Endodermal cell (in vitro differentiated cells): ENCODE measurements at regions not wholly inside any gene's neighbourhood (a gene's known extent, or its start where the extent isn't known, plus 50 kb on each side); places are given as distances from the start of the nearest gene placed in this dataset.

ENCODE experiments used
- DNase-seq: peaks from one replicate; pipeline ENCODE4 v3.0.0-alpha.2; 2017
- H3K27ac ChIP-seq: 2 replicates; pipeline ENCODE4 v1.5.1; 2013; ENCODE audit warnings: mild to moderate bottlenecking, low read depth, low read length, moderate library complexity
- H3K27me3 ChIP-seq: 2 replicates; pipeline ENCODE4 v1.6.1; 2013; ENCODE audit warnings: mild to moderate bottlenecking, low read length, moderate library complexity; ENCODE audit not compliant: insufficient read depth, control insufficient read depth, poor library complexity, severe bottlenecking
- H3K36me3 ChIP-seq: 2 replicates; pipeline ENCODE4 v1.7.0; 2013; ENCODE audit warnings: mild to moderate bottlenecking, low read length, moderate library complexity; ENCODE audit not compliant: control insufficient read depth, insufficient read depth
- H3K4me1 ChIP-seq: one replicate; pipeline ENCODE4 v1.7.0; 2013; ENCODE audit warnings: low read length; ENCODE audit not compliant: control insufficient read depth, insufficient read depth
- H3K4me3 ChIP-seq: 2 replicates; pipeline ENCODE4 v1.5.1; 2013; ENCODE audit warnings: mild to moderate bottlenecking, low read length, moderate library complexity
- H3K9ac ChIP-seq: 2 replicates; pipeline ENCODE4 v1.6.1; 2013; ENCODE audit warnings: mild to moderate bottlenecking, low read length, moderate library complexity; ENCODE audit not compliant: poor library complexity, severe bottlenecking; ENCODE audit errors: extremely low read depth
- H3K9me3 ChIP-seq: 2 replicates; pipeline ENCODE4 v1.6.1; 2013; ENCODE audit warnings: mild to moderate bottlenecking, low read length, moderate library complexity; ENCODE audit not compliant: control insufficient read depth
- H3K27ac Mint-ChIP-seq: 2 replicates; pipeline ENCODE4 v1.8.0; 2020; ENCODE audit warnings: mixed read lengths
- H3K27me3 Mint-ChIP-seq: 2 replicates; pipeline ENCODE4 v1.8.0; 2021; ENCODE audit warnings: mild to moderate bottlenecking, mixed read lengths; ENCODE audit not compliant: insufficient read depth
- H3K36me3 Mint-ChIP-seq: 2 replicates; pipeline ENCODE4 v1.8.0; 2020; ENCODE audit warnings: low read depth, mixed read lengths
- H3K4me1 Mint-ChIP-seq: 2 replicates; pipeline ENCODE4 v1.8.0; 2020; ENCODE audit warnings: mixed read lengths
- H3K4me3 Mint-ChIP-seq: 2 replicates; pipeline ENCODE4 v1.8.0; 2020; ENCODE audit warnings: mild to moderate bottlenecking, moderate library complexity, mixed read lengths
- H3K9me3 Mint-ChIP-seq: 2 replicates; pipeline ENCODE4 v1.8.0; 2020; ENCODE audit warnings: mild to moderate bottlenecking, mixed read lengths
- WGBS, 2 experiments: methylation state at CpG; one replicate each; pipeline versions ENCODE4 v1.1.5 to v1.1.7; 2013; ENCODE audit warnings: missing lambda C conversion rate in 2 of 2, mixed read lengths in 1 of 2; ENCODE audit not compliant: insufficient coverage in 1 of 2, insufficient read length in 1 of 2; 5-methylcytosine and 5-hydroxymethylcytosine counted together
- TF ChIP-seq, protein P1 (sequence below): fragments of 200-600 bp; sonication (generic); conservative IDR thresholded peaks from 2 replicates; pipeline ENCODE4 v1.5.0; 2021; ENCODE audit warnings: antibody characterized with exemption, mild to moderate bottlenecking

GRCh38 chr5:87754009-87754757, 341.5 kb upstream of the CCNH start:
- H3K9me3 Mint-ChIP-seq, result no peaks in the 10 kb centered on the region

GRCh38 chr5:87752362-87752761, 339.6 kb upstream of the CCNH start:
- Histone ChIP-seq H3K4me3 (no peak overlapping the region), H3K4me1 (peaks cover 7% of the 10 kb centered on the region), H3K36me3 (no peaks in the 10 kb centered on the region), H3K27ac (no peak overlapping the region), H3K9me3 (no peaks in the 10 kb centered on the region), H3K9ac (no peak overlapping the region), H3K27me3 (peaks cover 44% of the 10 kb centered on the region)
- Mint-ChIP-seq H3K4me3 (no peak overlapping the region), H3K27me3 (peaks cover 21% of the 10 kb centered on the region), H3K9me3 (no peaks in the 10 kb centered on the region), H3K4me1 (peaks cover 17% of the 10 kb centered on the region), H3K27ac (no peak overlapping the region), H3K36me3 (no peaks in the 10 kb centered on the region)
- TF ChIP-seq, protein P1, sequence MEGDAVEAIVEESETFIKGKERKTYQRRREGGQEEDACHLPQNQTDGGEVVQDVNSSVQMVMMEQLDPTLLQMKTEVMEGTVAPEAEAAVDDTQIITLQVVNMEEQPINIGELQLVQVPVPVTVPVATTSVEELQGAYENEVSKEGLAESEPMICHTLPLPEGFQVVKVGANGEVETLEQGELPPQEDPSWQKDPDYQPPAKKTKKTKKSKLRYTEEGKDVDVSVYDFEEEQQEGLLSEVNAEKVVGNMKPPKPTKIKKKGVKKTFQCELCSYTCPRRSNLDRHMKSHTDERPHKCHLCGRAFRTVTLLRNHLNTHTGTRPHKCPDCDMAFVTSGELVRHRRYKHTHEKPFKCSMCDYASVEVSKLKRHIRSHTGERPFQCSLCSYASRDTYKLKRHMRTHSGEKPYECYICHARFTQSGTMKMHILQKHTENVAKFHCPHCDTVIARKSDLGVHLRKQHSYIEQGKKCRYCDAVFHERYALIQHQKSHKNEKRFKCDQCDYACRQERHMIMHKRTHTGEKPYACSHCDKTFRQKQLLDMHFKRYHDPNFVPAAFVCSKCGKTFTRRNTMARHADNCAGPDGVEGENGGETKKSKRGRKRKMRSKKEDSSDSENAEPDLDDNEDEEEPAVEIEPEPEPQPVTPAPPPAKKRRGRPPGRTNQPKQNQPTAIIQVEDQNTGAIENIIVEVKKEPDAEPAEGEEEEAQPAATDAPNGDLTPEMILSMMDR, result no peak
- no peak for DNase-seq
- WGBS, 2 experiments, result 85 to 100% methylated on average over 2 to 4 of the region's 4 CpGs

More at GRCh38 chr5:87754009-87754757, 341.5 kb upstream of the CCNH start:
- Histone ChIP-seq H3K36me3 (no peaks in the 10 kb centered on the region), H3K27me3 (peaks cover 44% of the 10 kb centered on the region), H3K9me3 (no peaks in the 10 kb centered on the region), H3K9ac (no peak overlapping the region), H3K4me1 (peaks cover 7% of the 10 kb centered on the region), H3K4me3 (no peak overlapping the region), H3K27ac (peak overlapping the region; percentile 14)
- no peak for DNase-seq
- Mint-ChIP-seq H3K4me3 (no peak overlapping the region), H3K27ac (no peak overlapping the region), H3K27me3 (peaks cover 25% of the 10 kb centered on the region), H3K4me1 (peaks cover 17% of the 10 kb centered on the region), H3K36me3 (no peaks in the 10 kb centered on the region)
- TF ChIP-seq, protein P1, result no peak
- WGBS, 2 experiments, result 9 to 18% methylated on average over 3 to 6 of the region's 6 CpGs

- peaks cover 17% of the 10 kb centered on the region for H3K4me1 Mint-ChIP-seq
- Histone ChIP-seq H3K36me3 (no peaks in the 10 kb centered on the region), H3K9ac (no peak overlapping the region), H3K4me3 (no peak overlapping the region), H3K27me3 (peaks cover 44% of the 10 kb centered on the region), H3K9me3 (no peaks in the 10 kb centered on the region), H3K27ac (no peak overlapping the region), H3K4me1 (peaks cover 7% of the 10 kb centered on the region)
- H3K27me3 Mint-ChIP-seq, result peaks cover 17% of the 10 kb centered on the region
- no peak overlapping the region for H3K27ac Mint-ChIP-seq
- TF ChIP-seq, protein P1, result no peak
- DNase-seq, result no peak
- H3K9me3 Mint-ChIP-seq, result no peaks in the 10 kb centered on the region
- no peak overlapping the region for H3K4me3 Mint-ChIP-seq
- WGBS, 2 experiments, result 92 to 94% methylated on average over 3 to 4 of the region's 4 CpGs
- H3K36me3 Mint-ChIP-seq, result no peaks in the 10 kb centered on the region
These were observed 339.1 kb upstream of the CCNH start for GRCh38 chr5:87751824-87752223.
